ENCODE measurements at regions not wholly inside any gene's neighbourhood (a gene's known extent, or its start where the extent isn't known, plus 50 kb on each side); places are given as distances from the start of the nearest gene placed in this dataset.

- TF ChIP-seq, protein P1, sequence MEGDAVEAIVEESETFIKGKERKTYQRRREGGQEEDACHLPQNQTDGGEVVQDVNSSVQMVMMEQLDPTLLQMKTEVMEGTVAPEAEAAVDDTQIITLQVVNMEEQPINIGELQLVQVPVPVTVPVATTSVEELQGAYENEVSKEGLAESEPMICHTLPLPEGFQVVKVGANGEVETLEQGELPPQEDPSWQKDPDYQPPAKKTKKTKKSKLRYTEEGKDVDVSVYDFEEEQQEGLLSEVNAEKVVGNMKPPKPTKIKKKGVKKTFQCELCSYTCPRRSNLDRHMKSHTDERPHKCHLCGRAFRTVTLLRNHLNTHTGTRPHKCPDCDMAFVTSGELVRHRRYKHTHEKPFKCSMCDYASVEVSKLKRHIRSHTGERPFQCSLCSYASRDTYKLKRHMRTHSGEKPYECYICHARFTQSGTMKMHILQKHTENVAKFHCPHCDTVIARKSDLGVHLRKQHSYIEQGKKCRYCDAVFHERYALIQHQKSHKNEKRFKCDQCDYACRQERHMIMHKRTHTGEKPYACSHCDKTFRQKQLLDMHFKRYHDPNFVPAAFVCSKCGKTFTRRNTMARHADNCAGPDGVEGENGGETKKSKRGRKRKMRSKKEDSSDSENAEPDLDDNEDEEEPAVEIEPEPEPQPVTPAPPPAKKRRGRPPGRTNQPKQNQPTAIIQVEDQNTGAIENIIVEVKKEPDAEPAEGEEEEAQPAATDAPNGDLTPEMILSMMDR (conservative IDR thresholded peaks at IDR 0.05): no peak
- no peak for TF ChIP-seq EZH2 (IDR thresholded peaks at IDR 0.05; ENCODE audit: low read depth)
Observed at GRCh38 chr4:135325264-135325663, 1123.7 kb upstream of the PABPC4L start.
